D341Med (cell line): ENCODE measurements at regions not wholly inside any gene's neighbourhood (a gene's known extent, or its start where the extent isn't known, plus 50 kb on each side); places are given as distances from the start of the nearest gene placed in this dataset.

Experiments
- DNase-seq: peaks from one replicate; pipeline ENCODE4 v3.0.0; 2012; ENCODE audit warnings: low spot score

DNA sequence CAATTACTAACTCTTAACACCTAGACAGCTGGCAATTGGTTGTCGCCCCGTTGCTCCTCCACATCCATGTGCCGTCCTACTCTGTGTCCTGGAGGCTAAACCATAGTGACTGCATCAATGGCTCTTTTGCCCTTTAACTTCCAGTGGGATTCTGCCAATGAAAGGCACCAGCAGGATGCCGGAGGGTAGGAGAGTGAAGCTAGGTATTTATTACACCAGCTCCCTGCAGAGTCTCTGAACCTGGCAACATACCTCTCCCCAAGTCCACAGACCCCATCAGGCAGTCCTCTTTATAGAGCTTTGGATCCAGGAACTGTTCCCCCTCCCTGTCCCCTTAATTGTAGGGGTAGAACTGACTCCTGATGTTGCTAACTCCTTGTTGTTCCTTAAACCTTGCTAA is 426.8 kb downstream of the HNRNPD start:
- no peak for DNase-seq

DNA sequence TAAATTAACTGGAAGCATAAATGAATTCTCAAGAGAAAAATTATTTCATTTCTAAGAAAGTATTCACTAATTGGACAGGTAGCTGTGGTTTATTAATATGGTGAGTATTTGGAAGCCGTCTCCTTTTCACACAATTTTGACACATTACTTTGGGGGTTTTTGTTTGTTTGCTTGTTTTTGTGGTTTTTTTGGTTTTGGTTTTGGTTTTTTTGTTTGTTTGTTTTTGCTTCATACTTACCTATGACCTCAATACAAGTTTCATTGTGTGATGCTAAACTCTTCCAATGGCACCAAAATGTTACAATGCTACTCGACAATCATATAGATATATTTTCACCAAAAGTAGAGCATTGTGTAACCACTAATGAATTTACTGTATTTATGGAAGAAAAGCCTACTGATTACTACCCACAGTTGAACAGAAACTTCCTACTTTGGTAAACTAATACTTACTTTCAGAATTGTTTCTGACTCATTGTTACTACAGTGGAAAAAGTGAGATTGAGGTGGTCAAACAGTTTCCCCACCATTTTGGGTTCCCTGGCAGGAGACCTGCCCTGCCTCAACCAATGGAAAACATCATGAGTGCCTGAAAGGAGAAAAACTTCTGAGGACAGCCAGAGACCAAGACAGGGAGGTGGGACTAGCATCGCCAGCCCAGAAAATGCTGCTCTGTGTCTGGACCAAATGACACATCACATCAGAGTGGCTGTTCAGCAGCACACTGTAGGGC is 443.1 kb downstream of the HNRNPD start:
- DNase-seq, result no peak

DNA sequence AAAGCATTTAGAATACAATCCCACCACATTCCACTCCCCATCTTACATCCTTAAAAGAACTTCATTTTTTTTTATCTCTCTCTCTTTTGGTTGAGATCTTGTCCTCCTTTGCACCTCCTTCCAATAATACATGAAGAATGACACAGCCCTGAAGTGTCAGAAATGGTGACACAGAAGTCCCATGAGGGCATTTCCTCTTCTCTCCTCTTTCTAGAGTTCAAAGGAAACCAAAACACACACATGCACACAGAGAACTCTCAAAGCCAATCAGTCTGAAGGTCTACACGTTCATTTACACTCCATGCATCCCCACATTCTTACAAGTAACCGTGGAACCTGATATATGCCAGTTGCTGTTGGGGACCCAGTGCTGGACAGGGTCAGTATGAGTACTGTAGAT is 450.7 kb downstream of the HNRNPD start:
- no peak for DNase-seq

DNA sequence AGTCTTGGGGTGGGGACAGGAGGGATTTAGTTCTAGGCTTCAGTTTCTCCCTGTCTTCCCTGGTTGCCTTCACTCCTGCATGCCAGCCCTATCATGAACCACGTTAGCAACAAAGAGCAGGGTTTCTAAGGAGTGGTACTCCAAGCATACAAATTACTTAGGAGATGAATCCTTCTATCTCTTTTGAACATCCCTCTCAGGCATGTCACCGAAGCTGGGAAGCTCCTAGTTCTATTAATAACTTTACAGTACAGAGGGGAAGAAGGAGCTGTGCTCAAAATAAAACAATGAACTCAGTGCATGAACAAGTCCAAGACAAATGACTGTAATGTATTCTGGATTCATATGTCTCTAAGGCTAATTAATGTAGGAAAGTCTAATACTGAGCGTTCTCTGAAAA is 450.6 kb upstream of the RASGEF1B start:
- DNase-seq, result no peak

DNA sequence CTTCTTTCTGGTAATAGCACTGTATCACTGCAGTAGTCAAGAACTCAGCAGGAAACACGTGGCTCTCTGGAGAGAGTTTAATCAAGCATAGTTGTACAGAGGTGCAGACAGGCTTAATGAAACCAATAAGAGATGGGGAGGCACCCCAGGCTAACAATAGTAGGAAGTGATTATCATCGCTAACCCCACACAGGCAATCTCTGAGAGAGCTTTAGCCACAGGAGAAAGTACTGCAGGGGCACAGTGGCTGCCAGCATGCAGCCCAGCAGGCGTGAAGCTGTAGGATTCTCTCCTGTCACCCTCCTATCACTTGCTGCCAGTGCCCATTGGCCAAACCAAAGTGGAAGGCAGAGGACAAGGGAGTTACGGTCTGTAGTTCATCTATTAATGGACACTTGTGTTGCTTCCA is 450.0 kb upstream of the RASGEF1B start:
- no peak for DNase-seq

DNA sequence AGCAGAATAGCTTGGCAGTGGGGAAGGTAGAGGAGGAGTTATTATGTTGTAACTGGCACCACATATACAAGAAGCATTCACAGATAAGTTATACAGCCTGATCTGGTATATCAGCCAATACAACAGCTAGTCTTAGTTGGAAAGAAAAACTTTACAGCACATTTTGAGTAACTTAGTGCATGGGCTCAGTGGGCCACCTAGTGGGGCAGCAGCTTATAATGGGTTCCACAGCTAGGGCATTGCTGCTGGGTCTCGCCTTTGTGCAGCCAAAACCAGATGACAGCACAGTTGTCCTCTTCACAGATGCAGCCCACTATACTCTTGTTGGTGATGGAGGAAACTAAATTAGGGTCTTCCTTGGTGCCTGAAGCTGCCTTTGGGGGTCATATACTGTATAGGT is 448.1 kb upstream of the RASGEF1B start:
- no peak for DNase-seq

DNA sequence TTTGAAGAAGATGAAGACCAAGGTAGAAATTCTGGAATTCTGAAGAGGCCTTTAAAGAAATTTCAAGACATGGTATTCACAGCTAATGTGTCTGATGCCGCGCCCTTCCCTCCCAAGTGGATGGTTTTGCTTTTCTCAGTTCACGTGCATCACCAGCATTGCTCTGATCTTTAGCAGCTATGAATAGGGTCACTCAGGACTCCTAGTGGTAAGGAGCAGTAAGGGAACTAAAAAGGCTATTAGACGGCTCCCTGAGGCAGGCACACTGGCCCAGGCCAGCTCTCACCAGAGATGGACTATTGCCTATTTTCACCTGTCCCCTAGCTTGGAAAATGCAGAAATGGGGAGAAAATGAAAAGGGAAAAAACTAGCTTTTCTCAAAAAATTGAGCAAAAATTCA is 447.5 kb upstream of the RASGEF1B start:
- peak; percentile 60 for DNase-seq

DNA sequence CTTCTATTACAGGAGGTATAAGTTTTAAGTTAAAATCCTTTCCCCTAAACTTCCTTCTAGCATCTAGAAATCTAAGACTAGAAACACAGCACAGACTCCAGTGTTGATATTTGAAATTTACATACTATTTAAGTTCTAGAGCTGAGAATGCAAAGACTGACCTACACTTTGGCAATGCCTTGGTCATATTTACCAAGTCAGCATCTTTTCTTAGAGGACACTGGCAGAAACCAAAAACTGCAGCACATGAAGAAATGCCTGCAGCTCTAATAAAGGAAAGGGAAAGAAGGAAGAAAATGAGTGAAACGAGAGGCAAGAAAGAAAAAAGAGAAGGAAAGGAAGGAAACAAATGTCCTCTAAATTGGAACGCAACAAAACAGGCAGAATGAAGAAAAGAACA is 443.7 kb upstream of the RASGEF1B start:
- DNase-seq, result no peak

DNA sequence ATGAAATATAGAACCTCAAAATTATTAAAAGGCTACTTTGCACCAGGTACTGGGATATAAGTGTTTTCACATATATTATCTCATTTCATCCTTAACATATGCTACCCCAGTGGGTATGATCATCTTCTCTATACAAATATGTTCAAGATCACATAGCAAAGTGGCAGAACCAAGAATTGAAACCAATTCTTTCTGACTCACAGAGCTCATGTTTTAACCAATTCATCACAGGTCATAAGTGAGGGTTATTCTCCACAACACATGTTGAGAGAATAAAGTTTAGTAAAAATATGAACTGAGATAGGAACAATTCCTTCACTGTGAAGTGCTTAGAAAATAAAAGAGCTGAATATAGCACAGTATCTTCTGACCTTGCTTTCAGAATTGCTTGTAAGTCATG is 442.9 kb upstream of the RASGEF1B start:
- no peak for DNase-seq

DNA sequence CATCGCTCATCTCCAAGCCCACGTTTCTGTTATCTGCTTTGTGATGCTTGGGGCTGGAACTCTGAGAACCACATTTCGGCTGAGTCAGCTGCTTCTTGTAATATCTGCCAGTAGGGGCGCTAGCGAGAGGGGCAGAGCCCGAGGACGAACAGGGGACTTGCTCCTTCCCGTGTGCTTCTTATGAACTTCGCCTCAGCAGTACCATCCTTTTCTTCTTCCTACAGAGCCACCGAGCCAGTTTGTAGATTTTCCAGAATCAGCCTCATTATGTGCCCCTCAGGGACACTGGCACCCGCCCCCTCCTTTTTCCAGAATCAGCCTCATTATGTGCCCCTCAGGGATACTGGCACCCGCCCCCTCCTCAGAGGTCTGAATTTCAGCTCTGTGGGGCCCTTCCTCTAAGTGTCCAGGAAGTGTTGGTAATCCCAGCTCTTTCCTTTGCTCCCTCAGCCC is 441.7 kb upstream of the RASGEF1B start:
- DNase-seq, result peak; percentile 84

DNA sequence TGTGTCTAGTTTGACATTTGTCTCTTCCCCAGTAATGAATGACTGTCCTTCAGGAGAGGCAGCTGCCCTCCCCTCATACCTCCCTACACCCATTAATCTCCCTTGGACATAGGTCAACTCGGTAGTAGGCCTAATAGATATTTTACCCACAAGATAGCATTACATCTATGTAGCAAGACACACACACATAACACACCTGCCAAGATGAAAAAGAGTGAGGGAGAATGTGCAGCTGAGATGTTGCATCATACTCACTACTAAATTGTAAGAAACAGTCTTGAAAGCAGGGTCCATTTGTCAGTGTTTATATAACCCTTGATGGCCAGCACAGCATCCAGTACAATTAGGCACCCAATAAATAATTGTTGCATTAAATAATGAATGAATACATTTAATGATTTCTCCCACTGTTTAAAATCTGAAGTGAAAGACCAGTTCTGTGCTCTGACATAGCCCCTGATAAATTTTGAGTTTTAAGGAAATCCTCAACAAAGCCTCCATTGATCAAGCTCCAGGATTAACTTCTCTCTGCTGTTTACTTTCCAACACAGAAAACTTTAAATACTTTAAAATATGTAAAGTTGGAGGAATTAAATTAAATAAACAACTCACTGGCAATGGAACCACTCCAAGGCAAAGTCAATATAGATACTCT is 440.8 kb upstream of the RASGEF1B start:
- DNase-seq, result no peak

DNA sequence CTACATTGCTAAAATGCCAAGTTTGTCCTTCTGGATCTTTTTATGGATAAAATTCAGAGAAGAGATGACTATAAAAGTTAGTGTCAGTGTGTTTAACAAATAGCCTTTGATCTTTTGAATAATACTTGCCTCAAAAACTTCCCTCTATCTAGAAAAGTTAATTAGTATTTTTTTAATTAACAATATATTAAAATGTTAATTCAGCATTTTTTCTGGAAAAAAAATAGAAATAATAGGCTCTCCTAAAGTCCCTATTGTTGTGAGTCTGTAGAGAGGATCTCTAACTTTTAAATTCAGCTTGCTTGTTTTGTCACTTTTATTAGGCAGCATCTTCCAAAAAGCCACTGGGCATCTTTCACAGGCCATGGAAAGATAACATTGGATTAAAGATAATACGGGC is 435.2 kb upstream of the RASGEF1B start:
- DNase-seq, result no peak

DNA sequence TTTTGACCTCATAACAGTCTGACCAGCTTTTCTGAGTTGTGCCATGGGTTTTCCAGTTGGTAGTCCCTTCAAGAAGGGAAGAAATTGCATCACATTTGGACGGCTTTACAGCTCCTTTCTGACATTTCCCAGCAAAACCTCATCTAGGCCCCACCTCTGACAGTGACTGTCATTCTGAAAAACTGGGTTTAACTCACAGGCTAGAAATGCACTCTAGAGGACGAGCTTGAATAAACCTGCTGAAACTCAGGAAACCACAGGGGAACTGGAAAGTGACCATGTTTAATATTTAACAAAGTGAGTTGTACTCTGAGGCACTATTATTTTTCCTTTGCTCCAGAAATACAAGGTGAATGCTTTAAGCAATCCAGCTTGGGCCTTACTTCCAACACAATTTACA is 434.3 kb upstream of the RASGEF1B start:
- no peak for DNase-seq

DNA sequence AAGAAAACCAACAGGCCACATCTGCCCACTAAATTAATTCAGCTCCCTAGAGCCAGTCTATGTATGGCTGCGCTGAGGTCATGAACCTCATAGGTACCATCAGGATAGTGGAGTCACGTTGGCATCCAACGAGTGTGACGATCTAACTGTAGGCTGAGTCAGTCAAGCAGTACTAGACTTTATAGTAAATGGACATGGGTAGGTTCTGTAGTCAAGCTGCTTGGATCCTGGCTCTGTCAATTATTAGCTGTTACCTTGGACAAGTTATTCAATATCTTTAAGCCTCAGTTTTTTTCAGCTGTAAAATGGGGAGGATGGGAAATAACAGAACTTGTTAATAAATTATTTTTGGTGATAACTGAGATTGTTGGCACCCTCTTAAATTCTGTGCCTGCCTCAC is 432.4 kb upstream of the RASGEF1B start:
- DNase-seq, result no peak

DNA sequence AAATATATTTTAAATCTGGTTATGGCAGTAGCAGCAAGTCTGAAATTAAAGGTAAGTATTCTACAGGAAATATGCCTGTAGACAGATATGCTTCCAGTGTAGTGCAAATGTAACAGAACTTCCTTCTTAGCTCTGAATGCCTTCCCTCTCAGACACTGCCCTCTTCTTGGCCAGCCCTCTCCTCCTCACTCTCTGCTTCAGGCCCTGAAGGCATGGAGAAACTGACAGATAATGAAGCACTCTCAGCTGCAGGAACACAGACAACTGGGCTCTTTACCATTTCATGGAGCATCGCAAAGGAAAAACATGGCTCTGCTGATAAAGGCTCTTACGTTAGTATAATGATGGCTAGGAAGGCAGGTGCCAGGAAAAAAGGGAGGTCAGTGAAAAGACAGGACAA is 431.5 kb upstream of the RASGEF1B start:
- no peak for DNase-seq

DNA sequence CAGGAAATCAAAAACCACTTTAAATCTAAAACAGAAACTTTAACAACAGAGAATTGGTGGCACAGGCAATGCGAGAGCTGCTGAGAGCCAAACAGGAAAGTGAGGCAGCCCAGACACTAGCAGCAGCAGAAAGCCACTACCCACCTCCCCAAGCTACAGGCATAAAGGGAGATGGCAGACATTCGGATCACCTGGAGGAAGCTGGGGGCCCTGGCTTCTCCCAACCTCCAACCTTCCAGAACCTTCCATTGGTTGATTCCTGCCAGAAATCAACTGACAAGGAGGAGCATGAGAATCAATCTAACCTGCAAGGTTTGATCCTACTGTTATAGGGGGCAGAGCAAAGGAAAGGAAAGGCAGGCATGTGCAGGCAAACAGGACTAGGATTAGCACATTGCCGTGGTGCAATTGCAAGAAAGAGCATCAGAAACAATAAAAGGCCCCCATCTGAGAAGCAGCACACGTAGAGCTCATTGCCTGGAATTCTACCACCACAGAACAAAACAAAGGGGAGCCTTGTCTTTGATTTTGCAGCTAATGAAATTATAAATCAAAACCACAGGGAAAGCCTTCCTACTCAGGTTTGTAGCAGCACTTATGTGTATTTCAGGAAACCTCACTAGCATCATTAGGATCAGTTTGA is 427.3 kb upstream of the RASGEF1B start:
- DNase-seq, result no peak

DNA sequence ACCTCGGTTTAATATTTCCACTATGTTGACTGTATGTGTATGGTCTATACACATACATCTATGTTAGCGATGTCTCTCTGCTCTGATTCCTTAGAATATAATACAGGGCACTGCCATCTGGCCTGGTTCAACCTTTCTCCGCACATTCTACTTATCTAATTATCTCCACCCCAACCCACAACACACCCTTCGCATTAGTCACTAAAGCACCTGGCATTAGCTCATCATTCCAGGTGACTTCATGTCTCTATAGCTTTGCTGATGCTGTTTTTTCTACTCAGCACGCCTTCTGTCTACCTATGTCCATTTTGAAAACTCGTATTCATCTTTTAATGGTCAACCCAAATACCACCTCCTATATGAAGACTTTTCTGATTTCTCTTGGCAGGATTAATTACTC is 425.2 kb upstream of the RASGEF1B start:
- DNase-seq, result no peak

DNA sequence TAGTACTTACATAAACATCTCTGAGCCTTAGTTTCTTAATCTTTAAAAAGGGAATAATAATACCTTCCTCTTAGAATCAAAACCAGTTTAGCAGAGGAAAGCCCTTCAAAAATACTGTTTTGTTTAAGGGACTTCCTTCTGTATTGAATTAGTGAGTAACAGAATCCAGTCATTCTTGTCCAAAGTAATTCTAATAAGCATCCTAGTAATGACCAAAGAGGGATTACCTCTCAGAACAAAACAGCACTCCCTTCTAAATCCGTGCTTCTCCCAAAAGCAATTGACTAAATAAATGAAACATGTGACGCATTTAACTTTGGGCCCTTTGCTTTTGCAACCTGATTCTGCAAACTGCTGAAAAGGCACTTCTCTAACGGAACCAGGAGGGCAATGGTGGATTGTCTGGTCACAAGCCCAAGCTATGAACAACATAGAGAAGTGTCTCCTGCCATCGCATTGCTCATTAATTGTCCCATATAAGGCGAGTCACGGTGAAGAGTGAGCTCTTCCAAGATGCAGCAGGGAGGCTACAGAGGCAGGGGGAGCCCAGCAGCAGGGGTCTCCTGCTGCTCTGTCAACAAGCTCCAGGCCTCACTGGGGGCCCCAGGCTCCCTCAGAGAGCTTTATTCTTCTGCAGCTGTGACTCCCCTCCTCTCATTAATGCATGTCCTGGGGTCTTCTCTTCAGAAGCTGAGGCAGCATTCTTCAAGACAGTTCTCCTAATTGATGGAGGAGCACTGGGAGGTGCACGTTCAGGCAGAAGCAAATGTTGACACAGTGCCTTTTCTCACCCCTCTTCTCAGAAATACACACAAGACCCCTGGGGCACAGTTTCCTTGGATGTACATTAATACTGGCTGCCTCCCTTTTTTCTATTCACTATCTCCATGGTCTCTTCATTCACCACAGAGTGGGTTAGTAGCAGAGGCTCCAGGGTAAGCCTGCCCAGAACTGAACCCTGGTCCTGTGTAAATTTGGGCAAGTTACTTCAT is 419.6 kb upstream of the RASGEF1B start:
- no peak for DNase-seq

DNA sequence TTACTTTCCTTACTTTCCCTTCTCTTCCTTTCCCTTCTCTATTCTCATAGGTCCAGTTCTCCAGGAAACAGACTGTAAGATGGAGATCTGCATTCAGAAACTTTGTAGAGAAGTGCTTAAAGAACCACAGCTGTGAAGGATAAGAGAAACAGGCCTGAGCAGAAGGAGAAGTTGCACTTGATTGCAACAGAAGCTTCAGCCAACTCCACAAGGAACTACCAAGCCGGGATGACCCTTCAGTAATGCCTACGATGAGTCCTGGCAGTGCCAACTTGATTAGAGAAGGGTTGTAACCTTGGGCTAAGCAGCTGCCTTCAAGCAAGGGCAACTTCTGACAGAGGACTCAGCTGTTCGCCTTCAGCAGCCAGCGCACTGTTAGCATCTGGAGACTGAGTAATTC is 413.3 kb upstream of the RASGEF1B start:
- DNase-seq, result no peak

DNA sequence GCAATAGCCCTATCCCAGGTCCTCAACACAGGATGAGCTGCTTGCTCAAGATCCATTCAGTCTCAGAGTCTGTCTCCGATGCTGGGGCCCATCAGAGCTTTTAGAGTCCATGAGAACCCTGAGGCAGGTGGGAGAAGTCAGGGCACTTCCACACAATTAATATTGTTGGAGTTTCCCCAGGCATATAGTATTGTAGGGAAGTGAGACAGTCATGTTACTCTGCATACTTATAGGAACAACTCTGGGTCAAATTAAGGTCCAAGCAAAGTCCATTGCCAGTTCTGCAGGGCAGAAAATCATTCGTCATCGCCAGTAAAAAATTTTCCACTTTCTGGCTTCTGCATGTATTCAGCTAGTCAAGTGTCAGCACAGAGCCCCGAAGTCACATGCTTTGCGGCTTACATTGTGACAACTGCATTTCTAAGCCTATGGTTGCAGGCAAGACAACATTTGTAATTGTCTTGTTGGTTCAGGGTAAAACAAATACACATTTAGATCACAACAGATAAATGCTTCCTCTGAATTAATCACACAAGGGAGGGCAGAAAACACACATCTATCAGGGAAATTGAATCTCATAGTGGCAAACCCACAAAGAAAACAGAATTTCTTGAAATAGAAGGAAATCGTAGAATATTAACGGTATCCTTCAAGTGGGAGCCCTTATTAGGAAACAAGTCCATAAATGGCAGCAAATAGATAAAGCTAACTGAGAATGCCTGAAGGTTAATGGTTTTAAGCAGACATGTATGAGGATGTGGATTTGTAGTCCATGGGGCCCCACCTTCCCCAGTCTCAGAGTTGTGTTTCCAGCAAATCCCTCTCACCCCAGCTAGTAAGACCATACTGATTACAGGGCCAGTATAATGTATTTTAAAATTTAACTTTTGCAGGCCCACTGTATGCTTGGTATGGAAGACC is 412.1 kb upstream of the RASGEF1B start:
- DNase-seq, result no peak

DNA sequence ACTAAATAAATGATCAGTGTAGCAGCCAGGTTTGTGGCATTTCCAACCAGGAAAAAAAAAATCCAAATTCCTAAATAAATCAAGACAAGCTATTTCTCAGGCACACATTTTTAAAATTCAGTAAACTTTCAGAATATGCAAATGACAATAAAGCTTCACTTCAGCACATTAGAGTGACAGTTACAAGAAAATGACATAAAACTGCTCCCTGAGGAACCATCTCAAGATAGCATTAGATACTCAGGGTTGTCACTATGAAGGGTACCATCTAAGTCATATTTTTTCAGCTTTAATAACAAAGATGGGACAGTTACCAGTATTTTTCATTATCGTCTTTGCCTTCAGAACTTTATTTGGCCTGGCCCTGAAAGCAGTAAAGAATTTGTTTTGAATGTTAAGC is 411.3 kb upstream of the RASGEF1B start:
- DNase-seq, result no peak
